Gastroesophageal sphincter (tissue), 4 donors: ENCODE measurements at regions not wholly inside any gene's neighbourhood (a gene's known extent, or its start where the extent isn't known, plus 50 kb on each side); places are given as distances from the start of the nearest gene placed in this dataset.
"Not testable (repeated sequence)": the region's sequence is repeated elsewhere in the genome, so short reads cannot be mapped to it uniquely, and the experiment has no call there.

Source experiments
- ATAC-seq: fragments of 150-250 bp; one replicate; pipeline ENCODE4 v1.9.1; 2016; ENCODE audit warnings: mild to moderate bottlenecking, moderate library complexity
- H3K27ac ChIP-seq, 4 donors: fragments of 200-600 bp; sonication (generic) in 3 of 4; 1 replicate in 3 of 4; 2 replicates in 1 of 4; pipeline ENCODE4 v1.5.1; 2016 to 2019
- H3K27me3 ChIP-seq: fragments of 200-600 bp; sonication (generic); one replicate; pipeline ENCODE4 v1.5.1; 2019
- H3K36me3 ChIP-seq, 2 donors: fragments of 200-600 bp; sonication (generic); one replicate each; pipeline ENCODE4 v1.5.1; 2019; ENCODE audit warnings: control low read depth in 1 of 2
- H3K4me1 ChIP-seq, 3 donors: fragments of 200-600 bp; sonication (generic); 1 replicate in 2 of 3; 2 replicates in 1 of 3; pipeline ENCODE4 v1.5.1; 2016 to 2019; ENCODE audit warnings: control low read depth in 2 of 3
- H3K4me3 ChIP-seq, 2 donors: fragments of 200-600 bp; sonication (generic); one replicate each; pipeline ENCODE4 v1.5.1; 2019; ENCODE audit warnings: mild to moderate bottlenecking in 1 of 2, moderate library complexity in 1 of 2
- H3K9me3 ChIP-seq, 3 donors: fragments of 200-600 bp; sonication (generic); one replicate each; pipeline ENCODE4 v1.5.1; 2017 to 2019; ENCODE audit warnings: control low read depth in 2 of 3
- CTCF ChIP-seq, 4 experiments: fragments of 200-600 bp in 2 of 4; fragments of 450-650 bp in 2 of 4; sonication (generic) in 1 of 4; IDR thresholded peaks; one replicate each; pipeline ENCODE4 v1.5.1; 2017 to 2019; ENCODE audit warnings: antibody characterized with exemption in 4 of 4, mild to moderate bottlenecking in 2 of 4, moderate library complexity in 2 of 4
- EP300 ChIP-seq: sonication (generic); formaldehyde crosslinking; IDR thresholded peaks from one replicate; pipeline ENCODE4 v1.6.1; 2017; ENCODE audit warnings: antibody characterized with exemption, mild to moderate bottlenecking
- POLR2A ChIP-seq, 2 donors: fragments of 450-650 bp; IDR thresholded peaks; one replicate each; pipeline ENCODE4 v1.6.1; 2017; ENCODE audit warnings: antibody characterized with exemption in 2 of 2, mild to moderate bottlenecking in 2 of 2, moderate library complexity in 1 of 2
- POLR2AphosphoS5 ChIP-seq: sonication (generic); formaldehyde crosslinking; IDR thresholded peaks from one replicate; pipeline ENCODE4 v1.6.1; 2017; ENCODE audit warnings: antibody characterized with exemption
- WGBS, 2 donors: methylation state at CpG; one replicate each; pipeline ENCODE4 v1.1.5; 2018; ENCODE audit warnings: low coverage in 1 of 2; 5-methylcytosine and 5-hydroxymethylcytosine counted together

DNA sequence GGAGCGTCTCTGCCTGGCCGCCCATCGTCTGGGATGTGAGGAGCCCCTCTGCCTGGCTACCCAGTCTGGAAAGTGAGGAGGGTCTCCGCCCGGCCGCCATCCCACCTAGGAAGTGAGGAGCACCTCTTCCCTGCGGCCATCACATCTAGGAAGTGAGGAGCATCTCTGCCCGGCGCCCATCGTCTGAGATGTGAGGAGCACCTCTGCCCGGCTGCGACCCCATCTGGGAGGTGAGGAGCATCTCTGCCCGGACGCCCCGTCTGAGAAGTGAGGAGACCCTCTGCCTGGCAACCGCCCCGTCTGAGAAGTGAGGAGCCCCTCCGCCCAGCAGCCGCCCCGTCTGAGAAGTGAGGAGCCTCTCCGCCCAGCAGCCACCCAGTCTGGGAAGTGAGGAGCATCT lies 84.5 kb downstream of the IDS start:
- H3K27me3 ChIP-seq, H3K27ac ChIP-seq, ATAC-seq, H3K9me3 ChIP-seq, H3K4me3 ChIP-seq, H3K36me3 ChIP-seq, H3K4me1 ChIP-seq: not testable (repeated sequence)
- no CpG with 5 or more reads among the region's 21 CpGs for WGBS, 2 donors

GRCh38 chrX:149398027-149398426 lies 107.1 kb downstream of the IDS start:
- H3K36me3 ChIP-seq = no peaks in the 10 kb centered on the region
- no peaks in the 10 kb centered on the region for H3K9me3 ChIP-seq
- ATAC-seq = no peak
- H3K27ac ChIP-seq = no peak overlapping the region
- no peak for TF ChIP-seq POLR2A (IDR thresholded peaks at IDR 0.05)
- TF ChIP-seq POLR2AphosphoS5 = no peak
- TF ChIP-seq EP300 = no peak
- no peak for TF ChIP-seq CTCF (IDR thresholded peaks at IDR 0.05)
- no peaks in the 10 kb centered on the region for H3K27me3 ChIP-seq
- H3K4me3 ChIP-seq = no peak overlapping the region
- 46% methylated on average over 2 of the region's 2 CpGs; no CpG with 5 or more reads in 1 of the 2 donors for WGBS, 2 donors
- no peaks in the 10 kb centered on the region for H3K4me1 ChIP-seq

DNA sequence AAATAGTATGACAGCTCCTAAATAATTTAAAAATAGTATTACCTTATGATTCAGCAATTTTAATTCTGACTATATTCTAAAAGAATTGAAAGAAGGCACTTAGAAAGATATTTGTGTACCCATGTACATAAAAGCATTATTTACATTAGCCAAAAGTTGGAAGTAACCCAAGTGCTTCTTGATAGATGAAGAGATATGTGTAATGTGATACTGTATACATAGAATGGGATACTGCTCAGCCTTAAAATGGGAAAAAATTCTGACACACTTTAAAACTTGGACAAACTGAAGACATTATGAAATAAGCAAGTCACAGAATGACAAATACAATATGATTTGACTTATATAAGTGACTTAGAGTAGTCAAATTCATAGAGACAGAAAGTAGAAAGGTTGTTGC lies 112.2 kb downstream of the IDS start:
- no peaks in the 10 kb centered on the region for H3K27me3 ChIP-seq
- ATAC-seq = no peak
- H3K4me1 ChIP-seq = no peaks in the 10 kb centered on the region
- TF ChIP-seq CTCF (IDR thresholded peaks at IDR 0.05) (no peak), EP300 (no peak), POLR2AphosphoS5 (no peak), POLR2A (IDR thresholded peaks at IDR 0.05) (no peak)
- H3K27ac ChIP-seq = no peak overlapping the region
- H3K4me3 ChIP-seq = no peak overlapping the region
- no peaks in the 10 kb centered on the region for H3K36me3 ChIP-seq
- H3K9me3 ChIP-seq = no peaks in the 10 kb centered on the region

- no peak for TF ChIP-seq POLR2A (IDR thresholded peaks at IDR 0.05)
- TF ChIP-seq POLR2AphosphoS5 = no peak
- no peak for TF ChIP-seq EP300
- no peak for TF ChIP-seq CTCF (IDR thresholded peaks at IDR 0.05)
- Histone ChIP-seq H3K4me1 (no peaks in the 10 kb centered on the region), H3K27me3 (no peaks in the 10 kb centered on the region), H3K27ac (no peak overlapping the region), H3K9me3 (no peaks in the 10 kb centered on the region), H3K4me3 (no peak overlapping the region), H3K36me3 (no peaks in the 10 kb centered on the region)
- ATAC-seq = no peak
These were observed 121.3 kb downstream of the IDS start for GRCh38 chrX:149383852-149384251.

- no peak for ATAC-seq
- no peaks in the 10 kb centered on the region for H3K27me3 ChIP-seq
- WGBS, 2 donors = 52 to 63% methylated on average over 3 of the region's 3 CpGs
- H3K4me1 ChIP-seq = no peaks in the 10 kb centered on the region
- H3K4me3 ChIP-seq = no peak overlapping the region
- TF ChIP-seq EP300 (no peak), POLR2AphosphoS5 (no peak)
- no peaks in the 10 kb centered on the region for H3K9me3 ChIP-seq
- no peak overlapping the region for H3K27ac ChIP-seq
- no peaks in the 10 kb centered on the region for H3K36me3 ChIP-seq
These were observed 130.4 kb downstream of the IDS start for GRCh38 chrX:149374751-149375150.

- no peak for TF ChIP-seq EP300
- TF ChIP-seq POLR2A (IDR thresholded peaks at IDR 0.05) = no peak
- TF ChIP-seq CTCF (IDR thresholded peaks at IDR 0.05) = no peak
- no peak for TF ChIP-seq POLR2AphosphoS5
- WGBS, 2 donors = 31 to 65% methylated on average over 2 of the region's 2 CpGs
- Histone ChIP-seq H3K27ac (no peak overlapping the region), H3K4me3 (no peak overlapping the region), H3K4me1 (no peaks in the 10 kb centered on the region), H3K27me3 (no peaks in the 10 kb centered on the region), H3K36me3 (no peaks in the 10 kb centered on the region), H3K9me3 (no peaks in the 10 kb centered on the region)
- ATAC-seq = no peak
These were observed 132.2 kb downstream of the IDS start for GRCh38 chrX:149372866-149373265.
